Activated T-cell treated with anti-CD3 and anti-CD28 coated beads for 48 hours (primary cell): ENCODE measurements at regions not wholly inside any gene's neighbourhood (a gene's known extent, or its start where the extent isn't known, plus 50 kb on each side); places are given as distances from the start of the nearest gene placed in this dataset.
"Not testable (repeated sequence)": the region's sequence is repeated elsewhere in the genome, so short reads cannot be mapped to it uniquely, and the experiment has no call there.

Experiments used
- DNase-seq: peaks from one replicate; pipeline ENCODE4 v3.0.0-alpha.2; 2020; ENCODE audit warnings: low read depth

- DNase-seq = no peak
Measured at GRCh38 chr4:116539744-116540143, 545.6 kb downstream of the TRAM1L1 start.

DNA sequence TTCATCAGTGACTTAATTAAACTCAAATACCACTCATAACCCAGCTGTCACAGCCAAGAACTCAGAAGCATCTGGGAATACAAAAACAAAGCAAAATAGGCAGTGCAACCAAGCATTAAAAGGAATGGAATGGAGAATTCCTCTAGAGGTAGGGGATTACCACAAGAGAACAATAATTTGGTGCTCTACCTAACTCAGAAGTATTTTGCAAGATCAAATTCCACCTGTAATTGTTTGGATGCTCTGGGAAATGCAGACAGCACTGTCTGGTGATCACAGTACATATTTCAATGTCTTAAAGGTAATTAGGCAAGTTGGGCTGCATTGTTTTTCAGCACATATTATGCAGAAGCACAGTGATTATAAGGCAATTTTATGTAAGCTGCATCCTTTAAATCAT is 547.5 kb downstream of the TRAM1L1 start:
- no peak for DNase-seq

DNA sequence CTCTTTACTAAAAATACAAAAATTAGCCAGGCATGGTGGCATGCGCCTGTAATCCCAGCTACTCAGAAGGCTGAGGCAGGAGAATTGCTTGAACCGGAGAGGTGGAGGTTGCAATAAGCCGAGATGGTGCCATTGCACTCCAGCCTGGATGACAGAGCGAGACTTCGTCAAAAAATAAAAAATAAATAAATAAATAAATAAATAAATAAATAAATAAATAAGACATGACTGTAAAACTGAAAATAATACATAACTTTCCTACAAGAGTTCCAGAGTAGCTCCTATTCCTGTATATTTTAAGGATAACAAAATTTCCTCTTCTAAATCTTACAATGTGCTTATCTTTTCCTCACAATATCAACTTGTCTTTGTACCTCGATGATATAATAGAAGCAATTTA is 549.4 kb downstream of the TRAM1L1 start:
- DNase-seq = not testable (repeated sequence)

DNA sequence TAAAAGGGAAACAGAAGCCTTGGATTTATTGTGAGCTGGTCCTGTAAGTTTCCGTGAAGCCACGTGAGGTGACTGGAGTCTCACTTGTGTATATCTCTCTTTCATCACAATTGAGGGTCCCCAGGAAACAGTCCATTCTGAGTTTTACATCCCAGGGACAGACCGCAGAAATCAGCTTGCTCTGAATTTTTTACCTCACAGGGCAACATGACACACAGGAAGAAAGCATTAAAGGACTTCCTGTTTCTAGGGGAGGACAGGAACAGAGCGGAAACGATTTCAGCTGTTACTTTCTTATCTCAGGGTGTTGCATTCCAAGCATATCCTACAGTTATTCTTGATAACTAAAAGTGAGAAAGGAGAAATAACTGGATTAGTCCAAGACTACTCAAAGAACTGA is 553.5 kb downstream of the TRAM1L1 start:
- no peak for DNase-seq

- no peak for DNase-seq
Measured at GRCh38 chr4:116531026-116531425, 554.4 kb downstream of the TRAM1L1 start.

DNA sequence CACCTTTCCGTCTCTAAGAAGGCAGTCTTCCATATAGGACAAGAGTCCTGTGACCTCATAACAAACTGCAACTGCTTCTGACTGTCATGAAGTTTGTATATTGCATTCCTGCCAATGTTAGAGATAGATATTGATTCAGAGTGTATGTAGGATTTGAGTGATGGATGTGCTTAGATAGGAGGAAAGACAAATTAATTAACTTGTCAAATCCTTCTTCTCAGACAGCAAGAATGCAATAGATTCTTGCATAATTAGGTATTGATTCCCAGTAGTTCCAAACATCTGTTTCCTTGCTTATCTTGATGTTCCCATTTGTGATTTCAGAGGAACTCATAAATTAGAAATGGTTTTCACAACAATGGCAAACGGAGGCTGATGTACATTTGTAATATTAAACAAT is 555.3 kb downstream of the TRAM1L1 start:
- DNase-seq = no peak

- no peak for DNase-seq
Measured at GRCh38 chr4:116529129-116529528, 556.2 kb downstream of the TRAM1L1 start.

GRCh38 chr4:116522922-116523321 is 562.5 kb downstream of the TRAM1L1 start:
- DNase-seq = no peak

GRCh38 chr4:116520886-116521285 is 564.5 kb downstream of the TRAM1L1 start:
- DNase-seq = no peak

DNA sequence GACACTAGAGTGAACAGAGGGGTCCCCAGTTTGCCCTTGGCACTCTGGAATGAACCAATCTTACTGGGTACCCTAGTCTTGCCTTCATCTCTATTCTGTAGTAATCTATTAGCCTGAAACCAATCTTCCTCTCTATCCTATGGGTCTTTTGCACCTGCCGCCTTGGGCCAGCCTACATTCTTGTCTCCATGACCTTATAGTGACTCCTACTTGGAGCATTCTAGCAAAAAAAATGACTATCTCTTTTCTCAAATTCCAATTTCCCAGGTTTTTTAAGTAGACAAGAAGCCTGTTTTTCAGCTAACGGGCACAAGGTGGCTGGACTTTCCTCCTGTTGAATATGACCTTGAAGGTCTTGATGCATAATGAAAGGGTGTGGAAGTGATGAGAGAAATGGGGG is 568.7 kb downstream of the TRAM1L1 start:
- DNase-seq = no peak

DNA sequence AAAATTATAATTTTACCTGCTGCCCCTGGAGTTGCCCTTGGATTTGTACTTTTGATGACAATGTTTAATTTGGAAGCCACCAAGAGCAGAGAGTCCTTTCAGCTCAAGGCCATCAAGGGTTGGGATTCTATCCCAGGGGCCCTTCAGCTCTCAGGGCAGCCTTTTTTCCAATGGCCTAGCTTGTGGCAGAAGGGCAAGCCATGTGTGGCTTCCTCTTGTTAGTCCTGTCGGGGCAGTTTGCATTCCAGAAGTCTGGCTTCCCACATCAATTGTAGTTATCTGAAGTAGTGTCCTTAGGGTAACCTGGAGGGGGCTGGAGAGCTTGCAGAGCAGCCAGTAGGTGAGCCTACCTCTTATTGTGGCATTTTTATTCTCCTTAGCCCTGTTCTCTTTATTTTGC is 569.4 kb downstream of the TRAM1L1 start:
- DNase-seq = no peak

DNA sequence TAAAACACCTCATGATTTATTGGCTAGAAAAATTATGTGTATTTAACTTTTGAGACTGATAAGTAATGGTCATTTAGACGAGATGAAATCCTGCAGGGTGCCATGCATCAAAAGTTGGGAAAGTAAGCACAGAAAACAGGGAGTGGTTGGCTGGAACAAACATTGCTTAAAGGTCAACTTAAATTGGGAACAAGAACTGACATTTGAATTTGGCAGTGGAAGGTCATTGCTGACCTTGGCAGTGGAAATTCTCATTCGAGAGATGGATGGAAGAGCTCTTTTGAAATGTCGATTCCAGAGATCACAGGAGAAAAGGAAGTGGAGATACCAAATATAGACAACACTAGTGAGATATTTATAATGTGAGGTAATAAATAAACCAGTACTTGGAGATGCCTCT is 572.8 kb downstream of the TRAM1L1 start:
- DNase-seq = no peak

- DNase-seq = no peak
Measured at GRCh38 chr4:116501954-116502353, 583.4 kb downstream of the TRAM1L1 start.

- no peak for DNase-seq
Measured at GRCh38 chr4:116500225-116500624, 585.2 kb downstream of the TRAM1L1 start.

- DNase-seq = no peak
Measured at GRCh38 chr4:116489739-116490138, 595.6 kb downstream of the TRAM1L1 start.

- no peak for DNase-seq
Measured at GRCh38 chr4:116486401-116486800, 599.0 kb downstream of the TRAM1L1 start.

- DNase-seq = no peak
Measured at GRCh38 chr4:116480546-116480945, 604.8 kb downstream of the TRAM1L1 start.

GRCh38 chr4:116478343-116478742 is 607.0 kb downstream of the TRAM1L1 start:
- no peak for DNase-seq

- DNase-seq = no peak
Measured at GRCh38 chr4:116469582-116469981, 615.8 kb downstream of the TRAM1L1 start.

- DNase-seq = no peak
Measured at GRCh38 chr4:116453127-116453526, 632.2 kb downstream of the TRAM1L1 start.

GRCh38 chr4:116449764-116450163 is 635.6 kb downstream of the TRAM1L1 start:
- no peak for DNase-seq

- no peak for DNase-seq
Measured at GRCh38 chr4:116444117-116444516, 641.3 kb downstream of the TRAM1L1 start.

- no peak for DNase-seq
Measured at GRCh38 chr4:116438981-116439729, 646.2 kb downstream of the TRAM1L1 start.

- DNase-seq = no peak
Measured at GRCh38 chr4:116438417-116438816, 647.0 kb downstream of the TRAM1L1 start.
